GM12878 (cell line): ENCODE measurements at regions not wholly inside any gene's neighbourhood (a gene's known extent, or its start where the extent isn't known, plus 50 kb on each side); places are given as distances from the start of the nearest gene placed in this dataset.

Source experiments
- ATAC-seq: fragments of 200-7000 bp; cut with Tn5 transposase; 3 replicates; pipeline ENCODE4 v1.9.1; 2020; ENCODE audit warnings: mild to moderate bottlenecking, moderate library complexity
- BruUV-seq: library from RNA; stranded (reverse); fragments of 400-500 nt; replicated peaks from 2 replicates; lab custom pipeline; 2021; lab: Mats Ljungman, UMichigan
- CTCF ChIA-PET: fragments of 300-600 bp; sonication (Branson Sonifier 250); formaldehyde crosslinking; extraction: SDS; loops from one replicate; lab custom pipeline; 2021; ENCODE audit warnings: inconsistent platforms; lab: Yijun Ruan, JAX
- POLR2A ChIA-PET: fragments of 350-600 bp; formaldehyde crosslinking; extraction: SDS; loops from one replicate; lab custom pipeline; 2021; ENCODE audit warnings: inconsistent platforms; lab: Charles Lee
- RAD21 ChIA-PET: fragments of 300-600 bp; sonication (Branson Sonifier 250); formaldehyde crosslinking; loops from one replicate; lab custom pipeline; 2023; ENCODE audit warnings: antibody characterized with exemption; ENCODE audit not compliant: unreplicated experiment; lab: Charles Lee
- SMC1A ChIA-PET: fragments of 300-600 bp; sonication (Branson Sonifier 250); formaldehyde crosslinking; loops from one replicate; lab custom pipeline; 2023; ENCODE audit not compliant: unreplicated experiment, uncharacterized antibody; lab: Charles Lee
- DNase-seq: peaks from one replicate; pipeline ENCODE4 v3.0.0-alpha.2; 2011; ENCODE audit warnings: low read depth, low spot score
- FAIRE-seq: peaks from 3 replicates; lab custom pipeline; 2011; peaks lifted over from hg19 to GRCh38; lab: Jason Lieb, UNC
- H2AFZ ChIP-seq: 2 replicates; pipeline ENCODE4 v1.6.0; 2011; ENCODE audit warnings: low read depth, low read length, control low read depth; ENCODE audit not compliant: control insufficient read depth
- H3K27ac ChIP-seq: 2 replicates; pipeline ENCODE4 v1.5.1; 2011; ENCODE audit warnings: control low read depth; ENCODE audit not compliant: control insufficient read depth, insufficient read depth
- H3K27me3 ChIP-seq, 2 experiments: replicated peaks in 1 of 2; 2 replicates each; pipeline versions ENCODE4 v1.6.0 to v1.6.1; 2011; ENCODE audit warnings: low read length in 1 of 2; ENCODE audit not compliant: control insufficient read depth in 2 of 2, insufficient read depth in 2 of 2
- H3K36me3 ChIP-seq, 2 experiments: 2 replicates each; pipeline ENCODE4 v1.5.1; 2011; ENCODE audit warnings: low read length in 1 of 2; ENCODE audit not compliant: control insufficient read depth in 2 of 2, insufficient read depth in 2 of 2
- H3K4me1 ChIP-seq: 2 replicates; pipeline ENCODE4 v1.6.1; 2011; ENCODE audit warnings: mild to moderate bottlenecking, low read length, moderate library complexity, mixed read lengths; ENCODE audit not compliant: control insufficient read depth, insufficient read depth
- H3K4me2 ChIP-seq: 2 replicates; pipeline ENCODE4 v1.6.0; 2011; ENCODE audit warnings: control low read depth; ENCODE audit not compliant: control insufficient read depth, insufficient read depth
- H3K4me3 ChIP-seq: fragments of 200-600 bp; sonication (generic); 2 replicates; pipeline ENCODE4 v1.5.1; 2016
- H3K79me2 ChIP-seq: 2 replicates; pipeline ENCODE4 v1.6.0; 2011; ENCODE audit warnings: low read length; ENCODE audit not compliant: control insufficient read depth, insufficient read depth
- H3K9ac ChIP-seq: 2 replicates; pipeline ENCODE4 v1.8.0; 2011; ENCODE audit warnings: low read length, control low read depth, mixed read lengths; ENCODE audit not compliant: control insufficient read depth, insufficient read depth
- H3K9me3 ChIP-seq: replicated peaks from 3 replicates; pipeline ENCODE4 v1.5.1; 2011; ENCODE audit warnings: mild to moderate bottlenecking, low read length; ENCODE audit not compliant: control insufficient read depth, insufficient read depth
- H4K20me1 ChIP-seq: 2 replicates; pipeline ENCODE4 v1.6.0; 2011; ENCODE audit not compliant: control insufficient read depth, insufficient read depth
- ASH2L ChIP-seq: fragments of 300-600, 200-600 bp; sonication (generic); IDR thresholded peaks from 2 replicates; pipeline ENCODE4 v1.6.1; 2017; ENCODE audit warnings: low read depth, mild to moderate bottlenecking, borderline replicate concordance
- FOXK2 ChIP-seq: fragments of 450-650 bp; IDR thresholded peaks from 2 replicates; pipeline ENCODE4 v1.6.1; 2017; ENCODE audit warnings: mild to moderate bottlenecking, moderate library complexity
- IRF4 ChIP-seq: IDR thresholded peaks from 2 replicates; pipeline ENCODE4 v1.6.1; 2011; ENCODE audit warnings: low read depth, low read length
- MYB ChIP-seq: fragments of 150-350 bp; IDR thresholded peaks from 2 replicates; pipeline ENCODE4 v1.6.1; 2014; ENCODE audit warnings: mild to moderate bottlenecking, low read depth, low read length, borderline replicate concordance
- MYC ChIP-seq: IDR thresholded peaks from 2 replicates; pipeline ENCODE4 v1.6.1; 2011; ENCODE audit warnings: mild to moderate bottlenecking, low read length, moderate library complexity, inconsistent platforms; ENCODE audit not compliant: insufficient read depth, insufficient replicate concordance, insufficient read length, severe bottlenecking
- NFYB ChIP-seq: IDR thresholded peaks from 2 replicates; pipeline ENCODE4 v1.6.1; 2011; ENCODE audit warnings: low read depth, mild to moderate bottlenecking, low read length, improper control_type of control experiment, moderate library complexity; ENCODE audit not compliant: insufficient read depth
- NR2C2 ChIP-seq: IDR thresholded peaks from 2 replicates; pipeline ENCODE4 v1.6.1; 2011; ENCODE audit warnings: borderline replicate concordance, low read depth; ENCODE audit not compliant: control insufficient read depth, insufficient read length
- NR2F1 ChIP-seq: fragments of 450-650 bp; conservative IDR thresholded peaks from 2 replicates; pipeline ENCODE4 v1.6.1; 2017; ENCODE audit warnings: mild to moderate bottlenecking
- SUZ12 ChIP-seq: fragments of 200-600 bp; sonication (generic); IDR thresholded peaks from one replicate; pipeline ENCODE4 v1.6.1; 2018; ENCODE audit warnings: antibody characterized with exemption, mild to moderate bottlenecking; ENCODE audit not compliant: unreplicated experiment
- YY1 ChIP-seq: IDR thresholded peaks from 2 replicates; pipeline ENCODE4 v1.6.1; 2011; ENCODE audit warnings: low read depth, mild to moderate bottlenecking, low read length
- WGBS: methylation state at CpG from one replicate; pipeline ENCODE4 v1.1.6; 2016; ENCODE audit warnings: low lambda C conversion rate; ENCODE audit not compliant: insufficient replicate concordance, insufficient coverage; ENCODE audit errors: missing lambda C conversion rate; 5-methylcytosine and 5-hydroxymethylcytosine counted together
- in situ Hi-C: fragments of 300-500 bp; cut with MboI; formaldehyde crosslinking; loops from 9 replicates; pipeline ENCODE4 v1.14.3; 2018; ENCODE audit warnings: mixed read lengths
- intact Hi-C: fragments of 100-400 bp; cut with micrococcal nuclease; formaldehyde crosslinking; loops from one replicate; pipeline ENCODE4 v1.14.2; 2022; ENCODE audit not compliant: unreplicated experiment
- TF ChIP-seq, protein P1 (sequence below): fragments of 150-350 bp; IDR thresholded peaks from 2 replicates; pipeline ENCODE4 v1.6.1; 2014; ENCODE audit warnings: mild to moderate bottlenecking, low read depth, low read length
- TF ChIP-seq, protein P2 (sequence below): fragments of 450-650 bp; IDR thresholded peaks from 2 replicates; pipeline ENCODE4 v1.6.1; 2017; ENCODE audit warnings: mild to moderate bottlenecking, moderate library complexity

DNA sequence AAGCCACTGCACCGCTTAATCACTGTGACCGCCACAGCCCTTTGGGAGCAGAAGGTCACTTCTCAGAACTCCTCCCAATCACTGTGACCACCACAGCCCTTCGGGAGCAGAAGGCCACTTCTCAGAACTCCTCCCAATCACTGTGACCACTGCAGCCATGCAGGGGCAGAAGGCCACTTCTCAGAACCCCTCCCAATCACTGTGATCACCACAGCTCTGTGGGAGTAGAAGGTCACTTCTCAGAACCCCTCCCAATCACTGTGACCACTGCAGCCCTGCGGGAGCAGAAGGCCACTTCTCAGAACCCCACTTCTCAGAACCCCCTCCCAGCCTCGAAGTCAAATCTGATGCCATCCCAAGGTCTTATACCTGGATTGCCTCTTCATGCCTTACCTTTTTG is 56.8 kb upstream of the DAPL1 start:
- WGBS = 53% methylated on average over 5 of the region's 5 CpGs
- no TSS peak for BruUV-seq
- no peaks in the 10 kb centered on the region for H3K36me3 ChIP-seq
- FAIRE-seq (no peak), ATAC-seq (no peak), DNase-seq (no peak)
- H3K9me3 ChIP-seq = no peaks in the 10 kb centered on the region
- H3K79me2 ChIP-seq = no peaks in the 10 kb centered on the region
- POLR2A ChIA-PET = no interaction called here
- in situ Hi-C loops = no loop called here
- H3K27me3 ChIP-seq = peaks cover 0 to 4% of the 10 kb centered on the region in 2 experiments; a peak in 3 of 4 replicates
- no peak overlapping the region for H2AFZ ChIP-seq
- H4K20me1 ChIP-seq = no peaks in the 10 kb centered on the region
- no peak overlapping the region for H3K27ac ChIP-seq
- CTCF ChIA-PET = interaction anchor here (1.5 to 2.7 kb wide), 3 partner anchors 10 to 559 kb away, joined by 3 to 16 read pairs (median 7); no protein-coding TSS in a partner anchor
- TF ChIP-seq, protein P1, sequence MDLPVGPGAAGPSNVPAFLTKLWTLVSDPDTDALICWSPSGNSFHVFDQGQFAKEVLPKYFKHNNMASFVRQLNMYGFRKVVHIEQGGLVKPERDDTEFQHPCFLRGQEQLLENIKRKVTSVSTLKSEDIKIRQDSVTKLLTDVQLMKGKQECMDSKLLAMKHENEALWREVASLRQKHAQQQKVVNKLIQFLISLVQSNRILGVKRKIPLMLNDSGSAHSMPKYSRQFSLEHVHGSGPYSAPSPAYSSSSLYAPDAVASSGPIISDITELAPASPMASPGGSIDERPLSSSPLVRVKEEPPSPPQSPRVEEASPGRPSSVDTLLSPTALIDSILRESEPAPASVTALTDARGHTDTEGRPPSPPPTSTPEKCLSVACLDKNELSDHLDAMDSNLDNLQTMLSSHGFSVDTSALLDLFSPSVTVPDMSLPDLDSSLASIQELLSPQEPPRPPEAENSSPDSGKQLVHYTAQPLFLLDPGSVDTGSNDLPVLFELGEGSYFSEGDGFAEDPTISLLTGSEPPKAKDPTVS = no peak
- TF ChIP-seq, protein P2, sequence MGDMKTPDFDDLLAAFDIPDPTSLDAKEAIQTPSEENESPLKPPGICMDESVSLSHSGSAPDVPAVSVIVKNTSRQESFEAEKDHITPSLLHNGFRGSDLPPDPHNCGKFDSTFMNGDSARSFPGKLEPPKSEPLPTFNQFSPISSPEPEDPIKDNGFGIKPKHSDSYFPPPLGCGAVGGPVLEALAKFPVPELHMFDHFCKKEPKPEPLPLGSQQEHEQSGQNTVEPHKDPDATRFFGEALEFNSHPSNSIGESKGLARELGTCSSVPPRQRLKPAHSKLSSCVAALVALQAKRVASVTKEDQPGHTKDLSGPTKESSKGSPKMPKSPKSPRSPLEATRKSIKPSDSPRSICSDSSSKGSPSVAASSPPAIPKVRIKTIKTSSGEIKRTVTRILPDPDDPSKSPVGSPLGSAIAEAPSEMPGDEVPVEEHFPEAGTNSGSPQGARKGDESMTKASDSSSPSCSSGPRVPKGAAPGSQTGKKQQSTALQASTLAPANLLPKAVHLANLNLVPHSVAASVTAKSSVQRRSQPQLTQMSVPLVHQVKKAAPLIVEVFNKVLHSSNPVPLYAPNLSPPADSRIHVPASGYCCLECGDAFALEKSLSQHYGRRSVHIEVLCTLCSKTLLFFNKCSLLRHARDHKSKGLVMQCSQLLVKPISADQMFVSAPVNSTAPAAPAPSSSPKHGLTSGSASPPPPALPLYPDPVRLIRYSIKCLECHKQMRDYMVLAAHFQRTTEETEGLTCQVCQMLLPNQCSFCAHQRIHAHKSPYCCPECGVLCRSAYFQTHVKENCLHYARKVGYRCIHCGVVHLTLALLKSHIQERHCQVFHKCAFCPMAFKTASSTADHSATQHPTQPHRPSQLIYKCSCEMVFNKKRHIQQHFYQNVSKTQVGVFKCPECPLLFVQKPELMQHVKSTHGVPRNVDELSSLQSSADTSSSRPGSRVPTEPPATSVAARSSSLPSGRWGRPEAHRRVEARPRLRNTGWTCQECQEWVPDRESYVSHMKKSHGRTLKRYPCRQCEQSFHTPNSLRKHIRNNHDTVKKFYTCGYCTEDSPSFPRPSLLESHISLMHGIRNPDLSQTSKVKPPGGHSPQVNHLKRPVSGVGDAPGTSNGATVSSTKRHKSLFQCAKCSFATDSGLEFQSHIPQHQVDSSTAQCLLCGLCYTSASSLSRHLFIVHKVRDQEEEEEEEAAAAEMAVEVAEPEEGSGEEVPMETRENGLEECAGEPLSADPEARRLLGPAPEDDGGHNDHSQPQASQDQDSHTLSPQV = no peak
- TF ChIP-seq MYB (no peak), MYC (no peak), SUZ12 (no peak), IRF4 (no peak), ASH2L (no peak), NR2F1 (no peak), NR2C2 (no peak), YY1 (no peak), FOXK2 (no peak), NFYB (no peak)
- H3K4me3 ChIP-seq = no peak overlapping the region
- H3K9ac ChIP-seq = no peak overlapping the region
- intact Hi-C loops = no loop called here
- H3K4me2 ChIP-seq = no peak overlapping the region
- SMC1A ChIA-PET = interaction anchor here (1.1 to 1.6 kb wide), 2 partner anchors 703 to 714 kb away, joined by 3 to 4 read pairs; no protein-coding TSS in a partner anchor
- no peaks in the 10 kb centered on the region for H3K4me1 ChIP-seq
- RAD21 ChIA-PET = no interaction called here
